H1 (cell line): ENCODE measurements at regions not wholly inside any gene's neighbourhood (a gene's known extent, or its start where the extent isn't known, plus 50 kb on each side); places are given as distances from the start of the nearest gene placed in this dataset.
A peak's percentile ranks its signal among the peaks of the same experiment; 100 is the strongest.

Source experiments
- CTCF ChIA-PET: fragments of 300-600 bp; sonication (Branson Sonifier 250); formaldehyde crosslinking; loops from one replicate; lab custom pipeline; 2021; ENCODE audit not compliant: partially characterized antibody; lab: Charles Lee
- POLR2A ChIA-PET: fragments of 300-600 bp; sonication (Branson Sonifier 250); formaldehyde crosslinking; loops from one replicate; lab custom pipeline; 2021; ENCODE audit warnings: inconsistent platforms; ENCODE audit not compliant: partially characterized antibody; lab: Charles Lee
- DNase-seq, 2 experiments: peaks; one replicate each; pipeline versions ENCODE4 v3.0.0 to v3.0.0-alpha.2; 2010 to 2022; ENCODE audit warnings: low spot score in 2 of 2, low read depth in 1 of 2, mixed read lengths in 1 of 2
- FAIRE-seq: peaks from 2 replicates; lab custom pipeline; 2011; peaks lifted over from hg19 to GRCh38; lab: Jason Lieb, UNC
- H2AFZ ChIP-seq: 2 replicates; pipeline ENCODE4 v1.8.1; 2012; ENCODE audit warnings: low read length, inconsistent platforms
- H2AK5ac ChIP-seq: 2 replicates; pipeline ENCODE4 v1.6.1; 2013; ENCODE audit warnings: low read depth, low read length
- H2BK120ac ChIP-seq: replicated peaks from 2 replicates; pipeline ENCODE3; 2013; ENCODE audit warnings: low read depth, low read length, inconsistent platforms
- H2BK12ac ChIP-seq: 2 replicates; pipeline ENCODE4 v1.6.1; 2013; ENCODE audit warnings: low read depth, low read length
- H2BK15ac ChIP-seq: 2 replicates; pipeline ENCODE4 v1.6.1; 2013; ENCODE audit warnings: low read length
- H2BK20ac ChIP-seq: 2 replicates; pipeline ENCODE4 v1.6.1; 2013; ENCODE audit warnings: low read length
- H2BK5ac ChIP-seq: 2 replicates; pipeline ENCODE4 v1.6.1; 2013; ENCODE audit warnings: low read depth, low read length
- H3K14ac ChIP-seq: 2 replicates; pipeline ENCODE4 v1.6.1; 2013; ENCODE audit warnings: inconsistent platforms; ENCODE audit not compliant: insufficient read length
- H3K18ac ChIP-seq: 2 replicates; pipeline ENCODE4 v1.6.1; 2013; ENCODE audit warnings: low read length; ENCODE audit errors: extremely low read depth
- H3K23ac ChIP-seq: 2 replicates; pipeline ENCODE4 v1.6.1; 2013; ENCODE audit warnings: inconsistent platforms; ENCODE audit not compliant: insufficient read length
- H3K23me2 ChIP-seq: 2 replicates; pipeline ENCODE4 v1.6.1; 2013; ENCODE audit warnings: low read depth, low read length
- H3K27ac ChIP-seq: 2 replicates; pipeline ENCODE4 v1.6.1; 2011; ENCODE audit warnings: low read depth, low read length, inconsistent platforms
- H3K27me3 ChIP-seq, 4 experiments: replicated peaks in 1 of 4; 1 replicate in 1 of 4; 2 replicates in 3 of 4; pipeline versions ENCODE4 v1.6.1 to v1.8.1; 2011 to 2013; ENCODE audit warnings: low read length in 3 of 4, mild to moderate bottlenecking in 3 of 4, inconsistent platforms in 2 of 4, mixed read lengths in 2 of 4, moderate library complexity in 1 of 4; ENCODE audit not compliant: control insufficient read depth in 3 of 4, insufficient read depth in 3 of 4; ENCODE audit errors: extremely low read depth in 1 of 4
- H3K36me3 ChIP-seq, 4 experiments: 2 replicates each; pipeline versions ENCODE4 v1.6.1 to v1.8.1; 2011 to 2013; ENCODE audit warnings: mild to moderate bottlenecking in 4 of 4, low read length in 3 of 4, moderate library complexity in 2 of 4, control low read depth in 1 of 4, inconsistent platforms in 1 of 4; ENCODE audit not compliant: insufficient read depth in 4 of 4, control insufficient read depth in 2 of 4
- H3K4ac ChIP-seq: replicated peaks from 2 replicates; pipeline ENCODE3; 2013; ENCODE audit warnings: low read length, low read depth, mixed read lengths, inconsistent platforms; ENCODE audit not compliant: insufficient read length
- H3K4me1 ChIP-seq, 4 experiments: replicated peaks in 1 of 4; 1 replicate in 1 of 4; 2 replicates in 3 of 4; pipeline versions ENCODE4 v1.6.1 to v1.8.1; 2011 to 2013; ENCODE audit warnings: low read length in 3 of 4, inconsistent platforms in 2 of 4, mixed read lengths in 1 of 4; ENCODE audit not compliant: insufficient read depth in 4 of 4, control insufficient read depth in 3 of 4
- H3K4me2 ChIP-seq, 2 experiments: 2 replicates each; pipeline versions ENCODE4 v1.6.1 to v1.8.1; 2011 to 2013; ENCODE audit warnings: low read depth in 2 of 2, low read length in 2 of 2, control low read depth in 1 of 2, inconsistent platforms in 1 of 2, mild to moderate bottlenecking in 1 of 2; ENCODE audit not compliant: insufficient read depth in 1 of 2
- H3K4me3 ChIP-seq, 4 experiments: fragments of 200-600, 300-600 bp in 1 of 4; sonication (generic), shearing (Covaris generic), sonication (Bioruptor Twin) in 1 of 4; 2 replicates each; pipeline versions ENCODE4 v1.5.1 to v1.8.1; 2011 to 2016; ENCODE audit warnings: low read length in 4 of 4, low read depth in 3 of 4, control low read depth in 2 of 4, inconsistent platforms in 2 of 4, mild to moderate bottlenecking in 2 of 4, mixed read lengths in 1 of 4, moderate library complexity in 1 of 4; ENCODE audit not compliant: insufficient read depth in 2 of 4; ENCODE audit errors: extremely low read depth in 1 of 4
- H3K56ac ChIP-seq: replicated peaks from 2 replicates; pipeline ENCODE3; 2013; ENCODE audit warnings: low read depth, mild to moderate bottlenecking, mixed read lengths, low read length, inconsistent platforms; ENCODE audit not compliant: insufficient read length
- H3K79me1 ChIP-seq: 2 replicates; pipeline ENCODE4 v1.6.1; 2013; ENCODE audit warnings: low read depth, low read length, control low read depth
- H3K79me2 ChIP-seq, 2 experiments: 2 replicates each; pipeline versions ENCODE4 v1.6.1 to v1.8.1; 2012 to 2013; ENCODE audit warnings: low read length in 2 of 2, mild to moderate bottlenecking in 2 of 2, inconsistent platforms in 1 of 2; ENCODE audit not compliant: insufficient read depth in 2 of 2, control insufficient read depth in 1 of 2
- H3K9ac ChIP-seq, 4 experiments: replicated peaks in 1 of 4; 1 replicate in 1 of 4; 2 replicates in 3 of 4; pipeline versions ENCODE4 v1.6.1 to v1.8.1; 2011 to 2013; ENCODE audit warnings: low read depth in 3 of 4, low read length in 3 of 4, control low read depth in 2 of 4, mild to moderate bottlenecking in 2 of 4, moderate library complexity in 2 of 4, inconsistent platforms in 1 of 4; ENCODE audit errors: extremely low read depth in 1 of 4
- H3K9me3 ChIP-seq, 2 experiments: 2 replicates each; pipeline versions ENCODE4 v1.6.1 to v1.8.1; 2012 to 2013; ENCODE audit warnings: mild to moderate bottlenecking in 2 of 2, moderate library complexity in 2 of 2, control low read depth in 1 of 2, inconsistent platforms in 1 of 2, low read depth in 1 of 2, low read length in 1 of 2, mixed read lengths in 1 of 2; ENCODE audit not compliant: insufficient read depth in 2 of 2
- H4K20me1 ChIP-seq, 2 experiments: replicated peaks in 1 of 2; 2 replicates each; pipeline versions ENCODE3 to v1.8.1; 2011 to 2013; ENCODE audit warnings: inconsistent platforms in 2 of 2, low read length in 2 of 2, mild to moderate bottlenecking in 1 of 2; ENCODE audit not compliant: insufficient read depth in 2 of 2, control insufficient read depth in 1 of 2
- H4K5ac ChIP-seq: 2 replicates; pipeline ENCODE4 v1.6.1; 2013; ENCODE audit warnings: low read length, low read depth, mixed read lengths, inconsistent platforms; ENCODE audit not compliant: insufficient read length
- H4K8ac ChIP-seq: 2 replicates; pipeline ENCODE4 v1.8.0; 2013; ENCODE audit warnings: mild to moderate bottlenecking, moderate library complexity, low read length, inconsistent platforms; ENCODE audit not compliant: insufficient read depth; ENCODE audit errors: extremely low read depth
- H4K91ac ChIP-seq: replicated peaks from 2 replicates; pipeline ENCODE3; 2013; ENCODE audit warnings: low read length, mixed read lengths, inconsistent platforms; ENCODE audit not compliant: insufficient read length
- CTCF ChIP-seq, 3 experiments: IDR thresholded peaks; 1 replicate in 2 of 3; 2 replicates in 1 of 3; pipeline versions ENCODE4 v1.5.1 to v1.6.1; 2011; ENCODE audit warnings: low read length in 3 of 3, mild to moderate bottlenecking in 3 of 3, inconsistent platforms in 2 of 3, low read depth in 1 of 3, moderate library complexity in 1 of 3; ENCODE audit not compliant: insufficient read depth in 1 of 3; ENCODE audit errors: control extremely low read depth in 1 of 3
- JUN ChIP-seq: IDR thresholded peaks from 2 replicates; pipeline ENCODE4 v1.6.1; 2011; ENCODE audit warnings: low read depth, mild to moderate bottlenecking, improper control_type of control experiment, low read length
- PHF8 ChIP-seq: fragments of 200-600 bp; sonication (generic); conservative IDR thresholded peaks from 2 replicates; pipeline ENCODE4 v1.7.1; 2012; ENCODE audit warnings: low read depth, mild to moderate bottlenecking, inconsistent platforms, low read length, moderate library complexity
- SP1 ChIP-seq: IDR thresholded peaks from 2 replicates; pipeline ENCODE4 v1.6.1; 2011; ENCODE audit warnings: low read depth, low read length
- WGBS, 2 experiments: shearing (Covaris generic) in 1 of 2; methylation state at CpG; one replicate each; pipeline versions ENCODE4 v1.1.6 to v1.1.7; 2013 to 2015; ENCODE audit warnings: low lambda C conversion rate in 2 of 2, mixed read lengths in 2 of 2, inconsistent platforms in 1 of 2, low coverage in 1 of 2, missing lambda C conversion rate in 1 of 2; ENCODE audit not compliant: insufficient replicate concordance in 2 of 2, insufficient coverage in 1 of 2, insufficient read length in 1 of 2; ENCODE audit errors: extremely low coverage in 1 of 2, missing lambda C conversion rate in 1 of 2; 5-methylcytosine and 5-hydroxymethylcytosine counted together
- TF ChIP-seq, protein P1 (sequence below): IDR thresholded peaks from 2 replicates; pipeline ENCODE4 v1.6.1; 2012; ENCODE audit warnings: inconsistent platforms

DNA sequence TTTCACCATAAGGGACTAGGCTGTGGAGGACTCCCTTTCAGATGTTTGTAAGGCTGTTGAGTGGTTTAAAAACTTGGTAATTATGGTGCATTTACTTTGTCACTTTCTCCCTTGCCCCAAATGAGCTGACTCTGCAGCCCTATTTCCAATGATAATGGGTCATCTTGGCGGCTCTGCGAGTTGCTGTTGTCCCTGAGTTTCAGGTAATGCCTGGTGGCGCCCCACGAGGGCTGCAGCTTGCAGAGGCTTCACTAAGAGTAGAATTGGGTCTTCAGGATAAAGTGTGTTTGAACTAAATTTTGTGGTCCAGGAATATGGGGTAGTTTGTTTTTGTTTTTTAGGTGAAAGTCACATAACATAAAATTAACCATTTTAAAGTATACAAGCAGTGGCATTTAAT, 450.1 kb upstream of the CFAP20DC start:
- Histone ChIP-seq H2BK12ac (no peak overlapping the region), H3K79me1 (no peaks in the 10 kb centered on the region), H3K18ac (no peak overlapping the region), H3K4me2 (no peak overlapping the region), H2AFZ (no peak overlapping the region), H3K9me3 (no peaks in the 10 kb centered on the region), H3K14ac (no peak overlapping the region), H4K5ac (no peak overlapping the region), H2AK5ac (no peak overlapping the region), H3K9ac (no peak overlapping the region), H2BK15ac (no peak overlapping the region), H3K23ac (no peak overlapping the region), H3K56ac (no peak overlapping the region), H3K4me3 (no peak overlapping the region), H3K23me2 (no peaks in the 10 kb centered on the region), H2BK120ac (no peak overlapping the region), H3K4ac (no peak overlapping the region), H2BK20ac (no peak overlapping the region), H4K91ac (no peak overlapping the region), H4K8ac (no peak overlapping the region), H3K79me2 (no peaks in the 10 kb centered on the region), H3K27me3 (no peaks in the 10 kb centered on the region; a peak in 1 of 7 replicates), H3K27ac (no peak overlapping the region), H4K20me1 (no peaks in the 10 kb centered on the region), H3K36me3 (no peaks in the 10 kb centered on the region), H2BK5ac (no peak overlapping the region), H3K4me1 (no peaks in the 10 kb centered on the region)
- DNase-seq (no peak), FAIRE-seq (no peak)
- CTCF ChIA-PET = no interaction called here
- 87% methylated on average over 4 of the region's 4 CpGs; no CpG with 5 or more reads in 1 of the 2 experiments for WGBS, 2 experiments
- POLR2A ChIA-PET = no interaction called here
- TF ChIP-seq PHF8 (no peak), SP1 (no peak), CTCF (IDR thresholded peaks at IDR 0.05; ENCODE audit: control extremely low read depth in 1 of 3, insufficient read depth in 1 of 3, low read depth in 1 of 3, low read length in 3 of 3) (peak in 2 of 3 experiments; percentile 5 to 16; a peak in 2 of 4 replicates), JUN (no peak)
- TF ChIP-seq, protein P1, sequence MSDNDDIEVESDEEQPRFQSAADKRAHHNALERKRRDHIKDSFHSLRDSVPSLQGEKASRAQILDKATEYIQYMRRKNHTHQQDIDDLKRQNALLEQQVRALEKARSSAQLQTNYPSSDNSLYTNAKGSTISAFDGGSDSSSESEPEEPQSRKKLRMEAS = no peak
